GM12865 (cell line): ENCODE measurements at regions not wholly inside any gene's neighbourhood (a gene's known extent, or its start where the extent isn't known, plus 50 kb on each side); places are given as distances from the start of the nearest gene placed in this dataset.

Experiments used
- DNase-seq: peaks from one replicate; pipeline ENCODE4 v3.0.0; 2010; ENCODE audit warnings: low read depth
- H3K4me3 ChIP-seq: 2 replicates; pipeline ENCODE4 v1.5.1; 2011; ENCODE audit warnings: mild to moderate bottlenecking, low read depth, low read length, control low read depth
- TF ChIP-seq, protein P1 (sequence below): IDR thresholded peaks from 2 replicates; pipeline ENCODE4 v1.5.1; 2011; ENCODE audit warnings: low read length, control low read depth, low read depth, inconsistent platforms; ENCODE audit not compliant: insufficient read depth; ENCODE audit errors: missing control alignments

DNA sequence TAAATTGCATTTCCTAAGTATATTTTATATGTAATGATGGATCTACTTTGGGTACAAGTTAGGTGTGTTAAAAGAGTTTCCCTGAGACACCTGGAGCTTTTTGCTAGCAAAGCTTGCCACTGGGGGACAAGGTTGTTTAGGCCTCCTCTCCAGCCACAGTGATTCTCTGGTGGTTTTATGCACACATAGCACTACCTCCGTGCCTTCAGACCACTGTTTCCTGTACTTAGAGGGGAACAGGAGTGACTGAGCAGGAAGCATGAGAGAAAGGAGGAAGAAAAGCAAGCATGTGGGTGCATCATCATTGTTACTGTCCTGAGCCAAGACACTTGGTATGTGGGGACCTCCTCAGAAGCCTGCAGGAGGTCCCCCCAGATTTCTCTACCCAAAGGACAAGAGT, 272.1 kb downstream of the RASEF start:
- TF ChIP-seq, protein P1, sequence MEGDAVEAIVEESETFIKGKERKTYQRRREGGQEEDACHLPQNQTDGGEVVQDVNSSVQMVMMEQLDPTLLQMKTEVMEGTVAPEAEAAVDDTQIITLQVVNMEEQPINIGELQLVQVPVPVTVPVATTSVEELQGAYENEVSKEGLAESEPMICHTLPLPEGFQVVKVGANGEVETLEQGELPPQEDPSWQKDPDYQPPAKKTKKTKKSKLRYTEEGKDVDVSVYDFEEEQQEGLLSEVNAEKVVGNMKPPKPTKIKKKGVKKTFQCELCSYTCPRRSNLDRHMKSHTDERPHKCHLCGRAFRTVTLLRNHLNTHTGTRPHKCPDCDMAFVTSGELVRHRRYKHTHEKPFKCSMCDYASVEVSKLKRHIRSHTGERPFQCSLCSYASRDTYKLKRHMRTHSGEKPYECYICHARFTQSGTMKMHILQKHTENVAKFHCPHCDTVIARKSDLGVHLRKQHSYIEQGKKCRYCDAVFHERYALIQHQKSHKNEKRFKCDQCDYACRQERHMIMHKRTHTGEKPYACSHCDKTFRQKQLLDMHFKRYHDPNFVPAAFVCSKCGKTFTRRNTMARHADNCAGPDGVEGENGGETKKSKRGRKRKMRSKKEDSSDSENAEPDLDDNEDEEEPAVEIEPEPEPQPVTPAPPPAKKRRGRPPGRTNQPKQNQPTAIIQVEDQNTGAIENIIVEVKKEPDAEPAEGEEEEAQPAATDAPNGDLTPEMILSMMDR, result no peak
- H3K4me3 ChIP-seq, result no peak overlapping the region
- DNase-seq, result no peak

DNA sequence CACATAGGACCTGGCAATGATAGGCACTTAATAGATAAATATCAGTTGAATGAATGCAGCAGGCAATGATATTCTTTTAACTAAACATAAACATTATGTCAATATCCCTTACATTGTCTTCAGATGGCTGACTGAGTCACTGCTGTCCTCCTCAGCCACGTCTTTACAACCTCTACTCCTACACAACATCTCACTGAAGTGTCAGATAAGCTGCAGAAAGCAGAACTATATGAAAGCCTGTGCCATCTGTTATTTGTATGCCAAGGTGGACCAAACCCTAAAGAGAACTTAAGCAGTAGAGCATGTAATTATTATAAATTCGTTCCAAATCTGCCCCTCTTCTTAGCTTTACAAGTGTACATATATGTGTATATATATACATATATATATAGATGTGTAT, 271.2 kb downstream of the RASEF start:
- DNase-seq, result no peak
- TF ChIP-seq, protein P1, result no peak
- no peak overlapping the region for H3K4me3 ChIP-seq

DNA sequence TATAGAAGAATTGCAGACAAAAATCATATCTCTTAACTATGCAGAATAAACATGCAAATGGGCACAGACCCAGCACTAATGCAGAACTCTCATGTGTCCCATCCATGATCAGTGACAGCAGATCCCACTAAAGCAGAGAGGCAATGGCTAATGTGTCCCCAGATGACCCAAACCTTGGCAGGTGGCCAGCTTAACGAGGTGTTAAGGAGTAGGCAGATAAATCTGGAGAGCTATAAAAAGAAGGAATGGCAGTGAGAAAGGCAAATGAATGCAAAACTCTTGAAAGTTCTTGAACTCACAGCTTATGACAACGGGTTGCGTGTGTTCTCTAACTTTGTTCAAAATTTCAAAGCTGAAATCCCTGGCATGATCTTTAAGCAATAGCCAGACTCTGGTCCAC, 265.4 kb downstream of the RASEF start:
- DNase-seq, result no peak
- no peak overlapping the region for H3K4me3 ChIP-seq
- TF ChIP-seq, protein P1, result no peak

DNA sequence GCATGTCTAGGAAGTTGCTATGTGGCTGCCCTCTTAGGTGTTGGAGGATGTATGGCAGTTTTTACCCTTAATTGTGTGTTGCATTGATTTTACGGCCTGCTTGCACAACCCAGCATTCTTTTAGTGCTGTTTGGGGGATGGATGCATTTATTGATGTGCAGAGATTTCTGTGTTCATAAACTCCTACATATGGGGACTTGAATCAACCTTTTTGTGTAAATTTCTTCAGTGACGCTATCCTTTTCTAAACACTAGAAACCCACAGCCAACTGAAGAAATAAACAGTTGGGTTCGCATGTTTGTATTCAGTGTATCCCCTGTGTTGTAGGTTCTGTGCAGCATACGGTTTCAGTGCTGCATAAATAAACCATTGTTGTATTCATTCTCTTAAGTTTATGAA, 263.7 kb downstream of the RASEF start:
- DNase-seq, result no peak
- H3K4me3 ChIP-seq, result no peak overlapping the region
- TF ChIP-seq, protein P1, result no peak

DNA sequence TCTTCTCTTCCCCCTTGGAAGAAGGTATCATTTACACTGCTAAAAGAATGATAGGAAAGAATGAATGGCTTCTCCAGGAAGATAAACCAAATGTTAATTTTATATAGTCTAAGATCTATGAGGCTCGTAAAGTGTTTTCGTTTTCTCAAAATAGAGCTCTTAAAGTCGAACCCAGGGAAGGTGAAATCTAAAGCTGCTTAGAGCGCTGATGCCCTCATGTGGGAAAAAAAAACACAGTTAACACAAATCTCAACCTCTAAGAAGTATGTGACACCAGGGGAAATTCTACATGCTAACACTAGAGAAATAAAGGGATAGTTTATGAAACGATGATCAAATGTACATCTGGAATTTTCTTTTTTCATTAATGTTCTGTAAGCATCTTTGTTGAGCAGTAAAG, 257.9 kb downstream of the RASEF start:
- H3K4me3 ChIP-seq, result no peak overlapping the region
- DNase-seq, result no peak
- TF ChIP-seq, protein P1, result no peak

DNA sequence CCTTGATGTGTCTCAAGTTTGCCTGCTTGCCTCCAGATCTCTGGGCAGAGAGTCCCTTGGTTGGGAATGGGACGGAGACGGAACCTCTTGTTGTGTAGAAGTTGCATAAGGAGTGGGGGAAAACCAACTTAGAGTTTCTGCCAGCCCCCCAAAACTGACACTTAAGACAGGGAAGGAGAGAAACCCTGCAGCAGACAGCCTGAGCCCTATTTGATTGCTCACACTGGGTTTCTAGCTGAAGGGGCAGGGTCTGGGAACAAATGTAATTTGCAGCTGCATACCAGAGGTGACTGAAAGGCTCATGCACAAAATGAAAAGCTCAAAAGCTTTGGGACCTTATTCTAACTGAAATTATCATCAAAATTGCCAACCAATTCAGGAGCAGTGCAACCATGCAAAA, 254.5 kb downstream of the RASEF start:
- TF ChIP-seq, protein P1, result no peak
- no peak for DNase-seq
- no peak overlapping the region for H3K4me3 ChIP-seq

DNA sequence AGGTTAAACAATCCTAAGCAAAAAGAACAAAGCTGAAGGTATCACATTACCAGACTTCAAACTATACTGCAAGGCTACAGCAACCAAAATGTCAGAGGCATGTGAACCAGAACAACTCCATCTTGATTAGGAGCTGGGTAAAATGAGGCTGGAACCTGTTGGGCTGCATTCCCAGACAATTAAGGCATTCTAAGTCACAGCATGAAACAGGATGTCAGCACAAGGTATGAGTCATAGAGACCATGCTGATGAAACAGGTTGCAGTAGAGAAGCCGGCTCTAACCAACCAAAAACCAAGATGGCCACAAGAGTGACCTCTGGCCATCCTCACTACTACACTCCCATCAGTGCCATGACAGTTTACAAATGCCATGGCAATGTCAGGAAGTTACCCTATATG, 252.0 kb downstream of the RASEF start:
- no peak overlapping the region for H3K4me3 ChIP-seq
- TF ChIP-seq, protein P1, result no peak
- no peak for DNase-seq
